Stimulated activated memory B cell treated with anti-CD40 and anti-IgM and Interleukin-4, amounts not matched to agents 10 μg/mL and 1 μg/mL and 100 μg/mL, for 72 hours (primary cell): ENCODE measurements at regions not wholly inside any gene's neighbourhood (a gene's known extent, or its start where the extent isn't known, plus 50 kb on each side); places are given as distances from the start of the nearest gene placed in this dataset.

Source experiments
- ATAC-seq: fragments of 150-1000 bp; cut with Tn5 transposase; 2 replicates; pipeline ENCODE4 v1.10.0; 2021
- H3K27ac Mint-ChIP-seq: one replicate; pipeline ENCODE4 v1.8.0; 2022; ENCODE audit warnings: mild to moderate bottlenecking, mixed read lengths
- H3K27me3 Mint-ChIP-seq: one replicate; pipeline ENCODE4 v1.8.0; 2022; ENCODE audit warnings: mixed read lengths
- H3K36me3 Mint-ChIP-seq: one replicate; pipeline ENCODE4 v1.8.0; 2022; ENCODE audit warnings: mixed read lengths
- H3K4me1 Mint-ChIP-seq: one replicate; pipeline ENCODE4 v1.8.0; 2022; ENCODE audit warnings: mixed read lengths
- H3K4me3 Mint-ChIP-seq: one replicate; pipeline ENCODE4 v1.8.0; 2022; ENCODE audit warnings: mild to moderate bottlenecking, moderate library complexity, mixed read lengths
- H3K9me3 Mint-ChIP-seq: one replicate; pipeline ENCODE4 v1.8.0; 2022; ENCODE audit warnings: mixed read lengths

DNA sequence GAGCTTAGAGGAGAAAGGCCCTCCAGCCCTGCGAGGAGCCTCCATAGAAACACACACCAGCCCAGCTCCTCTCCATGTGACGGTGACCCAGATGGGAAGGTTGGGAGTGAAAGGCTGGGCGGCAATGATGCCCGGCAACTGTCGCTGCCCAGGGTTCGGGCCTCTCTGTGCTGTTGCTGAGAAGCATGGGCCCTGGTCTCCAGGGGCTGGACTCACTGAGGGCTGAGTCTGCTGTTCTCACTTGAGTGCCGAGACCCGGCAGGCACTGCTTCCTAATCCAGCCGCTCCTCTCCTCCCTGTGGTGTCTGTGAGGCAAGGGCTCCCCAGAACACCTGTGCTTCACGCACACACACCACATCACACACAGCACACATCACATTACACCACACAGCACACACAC is 493.6 kb downstream of the GADD45G start:
- ATAC-seq: no peak
- no peak overlapping the region for H3K4me3 Mint-ChIP-seq
- H3K27me3 Mint-ChIP-seq: peaks cover 5% of the 10 kb centered on the region
- H3K36me3 Mint-ChIP-seq: no peaks in the 10 kb centered on the region
- H3K27ac Mint-ChIP-seq: no peak overlapping the region
- H3K4me1 Mint-ChIP-seq: peaks cover 5% of the 10 kb centered on the region
- H3K9me3 Mint-ChIP-seq: no peaks in the 10 kb centered on the region

DNA sequence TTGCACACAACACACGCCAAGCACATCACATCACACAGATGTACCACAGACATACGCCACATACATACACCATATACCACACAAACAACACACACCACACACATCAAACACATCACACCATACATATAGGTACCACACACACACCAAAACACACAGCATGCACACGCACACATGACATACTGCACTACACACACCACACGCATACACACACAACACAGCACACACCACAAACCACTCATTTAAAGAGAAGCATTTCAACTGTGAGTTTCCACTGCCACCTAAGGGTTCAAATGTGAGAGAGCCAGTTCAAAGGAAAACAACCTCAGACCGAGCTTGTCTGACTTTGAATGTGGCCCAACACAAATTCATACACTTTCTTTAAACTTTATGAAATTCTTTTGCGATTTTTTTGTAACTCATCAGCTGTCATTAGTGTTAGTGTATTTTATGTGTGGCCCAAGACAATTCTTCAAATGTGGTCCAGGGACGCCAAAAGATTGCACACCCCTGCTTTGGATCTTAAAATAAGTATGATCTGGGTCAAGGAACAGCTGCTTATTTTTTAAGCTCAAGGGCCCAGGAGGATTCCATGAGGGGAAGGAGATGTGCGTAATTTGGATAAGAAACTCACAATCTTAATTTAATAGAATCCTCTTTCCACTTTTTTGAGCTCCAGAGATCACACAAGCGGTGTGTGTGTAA is 494.6 kb downstream of the GADD45G start:
- Mint-ChIP-seq H3K27me3 (no peaks in the 10 kb centered on the region), H3K27ac (no peak overlapping the region), H3K4me3 (no peak overlapping the region), H3K4me1 (peaks cover 5% of the 10 kb centered on the region), H3K9me3 (no peaks in the 10 kb centered on the region), H3K36me3 (no peaks in the 10 kb centered on the region)
- ATAC-seq: no peak

DNA sequence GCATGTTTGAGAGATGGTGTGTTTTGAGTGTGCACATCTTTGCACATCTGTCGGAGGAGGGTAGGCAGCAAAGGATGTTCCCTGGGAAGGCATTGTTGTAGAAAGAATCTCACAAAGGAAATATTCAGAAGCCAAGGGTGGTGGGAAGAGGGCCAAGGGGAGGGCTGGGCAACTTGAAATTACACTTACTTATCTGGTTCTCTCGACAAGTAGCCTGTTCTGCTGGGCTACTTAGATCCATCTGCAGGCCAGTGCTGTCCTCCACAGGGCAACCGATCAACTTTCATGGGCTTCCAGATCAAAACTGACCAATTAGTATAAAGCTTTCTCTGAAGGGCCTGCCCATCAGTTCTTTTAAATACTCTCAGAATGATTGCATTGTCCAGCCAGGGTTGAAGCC is 495.2 kb downstream of the GADD45G start:
- H3K4me1 Mint-ChIP-seq: peaks cover 5% of the 10 kb centered on the region
- no peaks in the 10 kb centered on the region for H3K36me3 Mint-ChIP-seq
- no peaks in the 10 kb centered on the region for H3K27me3 Mint-ChIP-seq
- no peak for ATAC-seq
- no peak overlapping the region for H3K4me3 Mint-ChIP-seq
- H3K27ac Mint-ChIP-seq: no peak overlapping the region
- H3K9me3 Mint-ChIP-seq: no peaks in the 10 kb centered on the region

DNA sequence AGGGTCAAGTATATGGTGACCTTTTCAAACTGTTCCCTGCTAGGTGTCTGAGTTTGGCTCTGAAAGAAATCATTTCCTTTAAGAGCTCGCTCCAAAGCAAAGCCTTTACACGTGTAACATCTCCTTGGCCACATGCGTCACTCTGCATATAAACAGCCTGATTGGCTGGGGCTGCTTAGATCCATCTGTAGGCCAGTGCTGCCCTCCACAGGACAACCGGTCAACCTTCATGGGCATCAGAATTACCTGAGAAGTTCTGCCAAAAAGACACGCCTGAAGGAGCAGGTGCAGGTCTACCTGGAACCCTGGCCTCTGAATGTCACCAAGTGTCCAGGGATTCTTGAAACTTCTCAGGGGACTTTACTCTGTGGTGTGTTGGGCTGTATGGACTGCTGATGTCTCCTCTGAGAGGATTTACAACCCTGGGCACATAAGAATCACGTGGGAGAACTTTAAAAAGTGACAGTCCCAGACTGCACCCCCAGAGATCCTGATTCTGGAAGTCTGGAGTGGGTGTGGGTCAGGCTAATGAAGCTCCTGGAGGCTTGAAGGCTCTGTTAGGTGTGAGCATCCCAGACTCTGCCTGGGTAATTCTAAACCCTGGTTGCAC is 497.6 kb downstream of the GADD45G start:
- no peak overlapping the region for H3K27ac Mint-ChIP-seq
- H3K27me3 Mint-ChIP-seq: no peaks in the 10 kb centered on the region
- peaks cover 5% of the 10 kb centered on the region for H3K4me1 Mint-ChIP-seq
- no peaks in the 10 kb centered on the region for H3K9me3 Mint-ChIP-seq
- no peaks in the 10 kb centered on the region for H3K36me3 Mint-ChIP-seq
- no peak overlapping the region for H3K4me3 Mint-ChIP-seq
- peak; percentile 98 for ATAC-seq

DNA sequence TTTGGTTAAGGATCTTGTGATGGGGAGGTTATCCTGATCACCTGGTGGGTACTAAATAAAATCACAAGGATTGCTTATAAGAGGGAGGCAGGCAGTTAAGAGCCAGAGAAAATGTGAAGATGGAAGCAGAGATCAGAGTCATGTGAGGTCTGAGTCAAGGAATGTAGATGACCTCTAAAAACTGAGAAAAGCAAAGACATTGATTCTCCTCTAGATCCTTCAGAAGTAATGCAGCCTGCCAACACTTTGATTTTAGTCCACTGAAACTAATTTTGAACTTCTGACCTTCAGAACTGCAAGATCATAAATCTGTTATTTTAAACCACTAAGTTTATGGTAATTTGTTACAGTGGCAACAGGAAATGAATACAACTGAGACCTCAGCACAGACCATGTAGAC is 499.0 kb downstream of the GADD45G start:
- no peak for ATAC-seq
- Mint-ChIP-seq H3K36me3 (no peaks in the 10 kb centered on the region), H3K27ac (no peak overlapping the region), H3K4me3 (no peak overlapping the region), H3K4me1 (peaks cover 5% of the 10 kb centered on the region), H3K9me3 (peaks cover 3% of the 10 kb centered on the region), H3K27me3 (no peaks in the 10 kb centered on the region)

DNA sequence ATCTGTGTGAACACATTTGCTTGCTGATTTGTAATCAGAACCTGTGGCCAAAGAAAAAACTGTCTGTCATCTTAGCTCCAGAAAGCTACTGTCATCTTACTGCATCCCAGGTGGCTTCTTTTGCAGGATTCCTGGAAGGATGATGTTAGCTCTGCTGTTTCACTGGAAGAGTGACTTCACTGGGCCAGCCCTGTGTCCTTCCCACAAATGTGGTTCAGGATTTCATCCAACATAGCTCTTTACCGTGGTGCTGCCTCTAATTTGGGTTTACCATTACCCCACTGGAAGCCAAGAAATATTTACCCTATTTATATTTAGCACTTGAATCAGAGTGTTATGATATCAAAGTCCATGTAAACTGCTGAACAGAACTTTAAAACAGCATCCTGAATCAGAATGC is 501.0 kb downstream of the GADD45G start:
- no peak for ATAC-seq
- Mint-ChIP-seq H3K9me3 (peaks cover 7% of the 10 kb centered on the region), H3K36me3 (peaks cover 6% of the 10 kb centered on the region), H3K4me1 (peaks cover 5% of the 10 kb centered on the region), H3K4me3 (no peak overlapping the region), H3K27ac (no peak overlapping the region), H3K27me3 (peaks cover 8% of the 10 kb centered on the region)

DNA sequence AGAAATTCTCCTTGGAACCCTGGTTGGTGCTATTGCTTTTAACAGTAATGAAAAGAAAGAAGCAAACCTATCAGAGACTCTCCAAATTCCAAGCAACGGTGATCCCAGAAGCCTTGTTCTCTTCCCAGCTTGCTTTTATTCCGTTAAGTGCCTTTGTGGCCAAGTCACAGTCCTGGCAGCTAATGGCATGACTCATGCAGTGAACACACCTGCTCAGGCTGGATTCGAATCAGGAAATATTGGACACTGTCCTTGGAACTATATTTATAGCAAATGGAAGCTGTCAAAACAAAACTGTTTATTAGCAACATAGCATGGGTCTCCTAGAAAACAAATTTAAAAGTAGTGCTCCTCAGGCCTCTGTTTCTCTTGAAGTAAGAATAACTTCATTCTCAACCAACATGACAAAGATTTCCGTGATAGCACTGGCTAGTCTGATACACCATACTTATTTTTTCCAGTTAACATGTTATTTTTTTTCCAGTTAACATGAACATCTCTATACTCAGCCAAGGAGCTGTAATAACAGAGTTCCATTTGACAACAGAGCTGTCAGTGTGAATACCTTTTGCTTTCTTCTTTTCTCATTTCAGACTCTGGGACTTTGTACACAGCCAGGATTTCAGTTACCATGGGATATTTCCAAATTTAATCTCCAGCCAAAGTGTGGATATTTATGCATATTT is 502.4 kb downstream of the GADD45G start:
- Mint-ChIP-seq H3K27ac (no peak overlapping the region), H3K27me3 (peaks cover 8% of the 10 kb centered on the region), H3K9me3 (peaks cover 7% of the 10 kb centered on the region), H3K4me1 (peaks cover 4% of the 10 kb centered on the region), H3K36me3 (peaks cover 6% of the 10 kb centered on the region), H3K4me3 (no peak overlapping the region)
- ATAC-seq: no peak

DNA sequence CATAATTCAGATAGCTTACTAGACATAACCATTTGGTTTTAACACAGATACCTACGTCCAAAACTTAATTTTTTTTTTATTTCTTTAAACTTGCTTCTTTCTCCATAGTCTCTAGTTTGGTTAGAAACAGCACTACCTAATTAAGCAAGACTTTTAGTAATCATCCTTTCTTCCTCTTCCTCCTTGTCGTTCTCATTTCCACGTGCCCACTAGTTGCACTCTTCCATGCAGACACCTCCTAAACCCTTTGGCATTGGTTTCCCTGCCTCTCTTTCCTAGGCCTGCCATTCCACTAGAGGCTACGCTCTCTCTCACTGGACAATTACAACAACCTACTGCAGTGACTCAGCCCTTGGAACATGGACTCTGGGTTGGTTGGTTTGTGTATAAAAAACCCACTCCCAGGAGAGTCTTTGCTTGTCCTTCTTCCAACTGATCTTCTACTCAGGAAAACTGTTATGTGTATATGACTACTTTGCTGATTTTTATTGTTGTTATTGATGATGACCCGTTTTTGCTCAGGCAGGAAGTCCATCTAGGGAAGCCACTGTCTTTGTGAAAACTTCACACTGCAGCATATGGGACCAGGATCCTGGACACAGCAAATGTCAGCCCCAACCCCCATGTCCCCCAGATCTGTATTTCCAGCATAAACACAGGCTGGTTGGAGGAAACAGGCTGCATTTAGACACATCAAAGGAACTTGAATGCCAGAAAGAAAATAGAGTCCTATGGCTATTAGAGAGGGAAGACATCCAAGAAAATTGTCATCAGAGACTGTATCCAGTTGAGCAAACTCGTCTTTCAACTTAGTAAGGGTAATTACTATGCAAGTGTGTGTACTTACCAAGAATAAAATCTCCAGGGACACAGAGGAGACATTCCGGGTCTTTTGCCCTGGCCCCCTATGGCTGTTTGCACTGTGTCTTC is 503.2 kb downstream of the GADD45G start:
- H3K9me3 Mint-ChIP-seq: peaks cover 7% of the 10 kb centered on the region
- peaks cover 10% of the 10 kb centered on the region for H3K27me3 Mint-ChIP-seq
- no peaks in the 10 kb centered on the region for H3K4me1 Mint-ChIP-seq
- H3K4me3 Mint-ChIP-seq: no peak overlapping the region
- H3K36me3 Mint-ChIP-seq: peaks cover 6% of the 10 kb centered on the region
- no peak overlapping the region for H3K27ac Mint-ChIP-seq
- ATAC-seq: no peak

DNA sequence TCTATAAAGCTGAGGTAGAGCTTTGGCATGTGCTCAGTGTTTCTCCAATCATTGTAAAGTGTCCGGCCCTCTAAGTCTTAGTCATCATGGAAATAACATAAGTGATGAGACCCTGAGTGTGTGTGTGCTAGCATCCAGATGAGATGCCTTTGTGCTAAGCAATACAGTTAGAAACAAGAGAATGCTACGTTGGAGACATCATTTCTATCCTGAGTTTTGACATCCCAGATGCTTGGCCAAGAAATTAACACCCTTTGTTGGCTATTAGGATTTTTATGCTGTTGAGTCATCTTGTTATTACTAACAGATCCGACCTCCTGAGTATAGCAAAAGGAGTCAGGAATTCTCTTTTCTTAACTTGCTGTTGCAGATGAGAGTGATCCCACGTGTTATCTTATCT is 508.0 kb downstream of the GADD45G start:
- H3K27ac Mint-ChIP-seq: no peak overlapping the region

DNA sequence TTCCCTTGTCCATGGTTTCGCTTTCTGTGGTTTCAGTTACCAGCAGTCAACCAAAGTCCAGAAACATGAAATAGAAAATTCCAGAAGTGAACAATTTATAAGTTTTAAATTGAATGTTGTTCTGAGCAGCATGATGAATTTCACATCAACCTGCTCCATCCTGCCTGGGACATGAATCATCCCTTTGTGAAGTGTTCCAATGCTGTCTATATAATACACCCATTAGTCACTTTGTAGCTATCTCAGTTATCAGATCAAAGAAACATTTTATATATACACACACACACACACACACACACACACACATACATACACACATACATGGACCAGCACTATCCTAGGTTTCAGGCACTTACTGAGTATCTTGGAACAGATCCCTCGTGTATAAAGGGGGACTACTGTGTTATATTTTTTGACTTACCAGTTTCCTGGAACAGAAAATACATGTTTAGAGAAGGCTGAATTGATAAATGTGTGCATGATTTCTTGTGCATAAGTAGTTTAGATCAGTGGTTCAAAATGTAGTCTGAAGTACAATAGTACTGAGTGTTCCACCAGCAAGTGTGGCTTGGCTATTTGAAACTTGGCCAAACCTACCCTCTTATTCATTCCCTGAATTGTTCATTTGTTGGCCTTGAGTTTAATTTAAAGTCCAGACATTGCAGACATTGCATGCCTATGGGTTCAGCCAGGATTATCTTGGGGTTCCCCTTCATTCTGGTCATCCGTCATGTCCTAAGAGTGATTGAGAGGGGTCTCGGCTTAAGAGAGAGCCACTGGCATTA is 510.0 kb downstream of the GADD45G start:
- peaks cover 3% of the 10 kb centered on the region for H3K36me3 Mint-ChIP-seq
- no peak overlapping the region for H3K27ac Mint-ChIP-seq
- H3K9me3 Mint-ChIP-seq: peaks cover 2% of the 10 kb centered on the region
- no peak overlapping the region for H3K4me3 Mint-ChIP-seq
- H3K27me3 Mint-ChIP-seq: peaks cover 21% of the 10 kb centered on the region
- ATAC-seq: no peak
- H3K4me1 Mint-ChIP-seq: no peaks in the 10 kb centered on the region

More for the DNA sequence above, 508.0 kb downstream of the GADD45G start:
- peaks cover 6% of the 10 kb centered on the region for H3K36me3 Mint-ChIP-seq
- peaks cover 7% of the 10 kb centered on the region for H3K9me3 Mint-ChIP-seq
- no peaks in the 10 kb centered on the region for H3K4me1 Mint-ChIP-seq
- no peak for ATAC-seq
- H3K27me3 Mint-ChIP-seq: peaks cover 25% of the 10 kb centered on the region
- H3K4me3 Mint-ChIP-seq: no peak overlapping the region

DNA sequence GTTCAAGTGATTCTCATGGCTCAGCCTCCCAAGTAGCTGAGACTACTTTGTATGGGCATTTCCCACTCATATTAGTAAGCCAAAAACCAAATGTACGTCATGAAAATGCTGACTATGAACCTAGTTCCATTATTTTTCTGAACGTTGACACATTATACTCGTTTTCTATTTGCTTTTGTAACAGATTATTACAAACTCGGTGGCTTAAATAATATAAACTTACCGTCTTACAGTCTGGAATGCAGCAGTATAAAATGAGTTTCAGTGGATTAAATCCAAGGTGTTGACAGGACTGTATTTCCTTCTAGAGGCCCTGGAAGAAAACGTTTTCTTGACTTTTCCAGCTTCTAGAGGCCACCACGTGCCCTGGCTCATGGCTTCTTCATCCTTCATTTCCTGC is 517.0 kb downstream of the GADD45G start:
- no peaks in the 10 kb centered on the region for H3K36me3 Mint-ChIP-seq

DNA sequence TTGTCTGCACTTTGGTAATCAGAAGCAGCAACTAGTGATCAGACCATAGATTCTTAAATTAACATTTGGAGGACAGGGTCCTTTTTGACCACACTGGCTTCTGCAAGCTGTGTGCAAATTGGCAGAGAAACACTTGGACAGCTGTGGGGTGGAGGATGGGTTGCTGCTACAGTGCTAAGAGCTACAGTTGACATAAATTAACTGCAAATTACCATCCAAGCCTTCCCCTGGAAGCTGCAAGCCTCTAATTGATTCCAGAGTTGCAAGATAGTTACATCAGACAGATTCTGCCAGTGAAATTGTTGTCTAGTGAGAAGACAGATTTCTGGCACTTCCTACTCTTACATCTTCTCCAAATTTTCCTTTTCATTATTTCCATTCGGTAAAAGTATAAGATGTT is 517.7 kb downstream of the DIRAS2 start:
- Mint-ChIP-seq H3K27ac (no peak overlapping the region), H3K27me3 (peaks cover 24% of the 10 kb centered on the region), H3K9me3 (peaks cover 2% of the 10 kb centered on the region), H3K4me3 (no peak overlapping the region), H3K4me1 (no peaks in the 10 kb centered on the region), H3K36me3 (no peaks in the 10 kb centered on the region)
- ATAC-seq: no peak

More for the DNA sequence above, 517.0 kb downstream of the GADD45G start:
- H3K27me3 Mint-ChIP-seq: peaks cover 8% of the 10 kb centered on the region
- no peaks in the 10 kb centered on the region for H3K4me1 Mint-ChIP-seq
- H3K4me3 Mint-ChIP-seq: no peak overlapping the region
- ATAC-seq: no peak
- H3K9me3 Mint-ChIP-seq: peaks cover 2% of the 10 kb centered on the region
- no peak overlapping the region for H3K27ac Mint-ChIP-seq

DNA sequence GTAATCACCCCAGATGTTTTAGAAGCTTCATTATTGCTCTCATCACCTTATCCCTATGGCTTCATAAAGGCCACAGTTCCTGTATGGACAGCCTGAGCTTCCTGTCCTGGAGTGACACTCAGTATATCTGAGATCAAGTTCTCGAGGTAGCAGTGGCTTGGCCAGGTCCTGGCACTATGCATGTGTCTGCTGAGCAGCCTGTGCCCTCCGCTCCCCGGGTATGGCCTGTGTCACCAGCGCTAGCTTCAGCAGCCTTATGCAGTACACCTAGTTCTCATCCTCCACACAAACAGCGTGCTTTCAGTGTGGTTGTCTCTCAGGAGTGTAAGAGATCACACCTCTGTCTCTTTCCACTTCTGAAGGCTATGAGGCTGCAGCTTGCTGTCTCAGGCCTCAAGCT is 514.7 kb downstream of the DIRAS2 start:
- Mint-ChIP-seq H3K27ac (no peak overlapping the region), H3K9me3 (peaks cover 2% of the 10 kb centered on the region), H3K4me1 (no peaks in the 10 kb centered on the region), H3K4me3 (no peak overlapping the region), H3K27me3 (peaks cover 24% of the 10 kb centered on the region), H3K36me3 (no peaks in the 10 kb centered on the region)
- no peak for ATAC-seq

DNA sequence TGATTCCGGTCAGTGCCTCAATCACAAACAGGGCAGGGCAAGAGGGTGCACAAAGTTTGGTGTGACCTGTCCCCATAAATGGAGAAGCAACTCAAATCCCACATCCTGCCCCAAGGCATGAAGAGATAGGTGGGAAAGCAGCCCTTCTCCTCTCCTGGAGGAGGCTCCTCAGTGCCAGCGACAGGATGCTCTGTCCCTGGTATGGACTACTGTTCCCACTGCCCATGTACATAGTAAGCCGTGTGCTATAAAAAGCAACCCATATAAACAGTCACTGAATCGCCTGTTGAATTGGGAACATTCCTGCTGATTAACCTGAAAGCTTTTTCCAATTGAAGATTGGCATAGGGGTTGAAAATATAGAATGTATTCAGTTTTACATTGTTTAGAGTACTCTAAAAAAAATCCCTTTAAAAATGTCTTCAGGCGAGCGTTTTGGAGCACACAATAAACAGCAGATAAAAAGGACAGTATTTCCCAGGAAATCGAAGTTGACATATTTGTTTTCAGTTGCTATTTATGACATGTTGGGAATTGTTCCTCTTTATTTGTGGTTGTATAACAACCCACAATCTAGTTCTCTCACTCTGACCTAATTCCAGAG is 513.9 kb downstream of the DIRAS2 start:
- H3K27me3 Mint-ChIP-seq: peaks cover 24% of the 10 kb centered on the region
- no peak overlapping the region for H3K27ac Mint-ChIP-seq
- H3K4me3 Mint-ChIP-seq: no peak overlapping the region
- peaks cover under 1% of the 10 kb centered on the region for H3K9me3 Mint-ChIP-seq
- ATAC-seq: no peak
- H3K36me3 Mint-ChIP-seq: no peaks in the 10 kb centered on the region
- no peaks in the 10 kb centered on the region for H3K4me1 Mint-ChIP-seq
